GM18517 (cell line): ENCODE measurements at regions not wholly inside any gene's neighbourhood (a gene's known extent, or its start where the extent isn't known, plus 50 kb on each side); places are given as distances from the start of the nearest gene placed in this dataset.
"Not testable (repeated sequence)": the region's sequence is repeated elsewhere in the genome, so short reads cannot be mapped to it uniquely, and the experiment has no call there.

Experiments
- ATAC-seq: cut with Tn5 transposase; IDR thresholded peaks from one replicate; pipeline ENCODE4 v1.9.1; 2021; ENCODE audit warnings: mild to moderate bottlenecking, moderate library complexity; ENCODE audit not compliant: unreplicated experiment

GRCh38 chr18:66895631-66896030 is 291.7 kb upstream of the CDH19 start:
- no peak for ATAC-seq

- no peak for ATAC-seq
Measured at GRCh38 chr18:66894851-66895250, 291.0 kb upstream of the CDH19 start.

GRCh38 chr18:66892388-66892787 is 288.5 kb upstream of the CDH19 start:
- not testable (repeated sequence) for ATAC-seq

- no peak for ATAC-seq
Measured at GRCh38 chr18:66874812-66875474, 271.1 kb upstream of the CDH19 start.

GRCh38 chr18:66874375-66874774 is 270.5 kb upstream of the CDH19 start:
- no peak for ATAC-seq

GRCh38 chr18:66873899-66874298 is 270.0 kb upstream of the CDH19 start:
- no peak for ATAC-seq

- no peak for ATAC-seq
Measured at GRCh38 chr18:66872277-66872676, 268.4 kb upstream of the CDH19 start.

GRCh38 chr18:66867653-66868052 is 263.8 kb upstream of the CDH19 start:
- ATAC-seq: no peak

- ATAC-seq: not testable (repeated sequence)
Measured at GRCh38 chr18:66866427-66866940, 262.6 kb upstream of the CDH19 start.

- ATAC-seq: no peak
Measured at GRCh38 chr18:66838340-66838987, 234.6 kb upstream of the CDH19 start.

GRCh38 chr18:66833646-66834045 is 229.8 kb upstream of the CDH19 start:
- ATAC-seq: no peak

GRCh38 chr18:66826211-66826610 is 222.3 kb upstream of the CDH19 start:
- ATAC-seq: no peak

GRCh38 chr18:66825347-66825746 is 221.5 kb upstream of the CDH19 start:
- no peak for ATAC-seq

GRCh38 chr18:66819235-66819634 is 215.3 kb upstream of the CDH19 start:
- ATAC-seq: no peak

- ATAC-seq: no peak
Measured at GRCh38 chr18:66813138-66813537, 209.2 kb upstream of the CDH19 start.

GRCh38 chr18:66795051-66795450 is 191.2 kb upstream of the CDH19 start:
- no peak for ATAC-seq

- ATAC-seq: no peak
Measured at GRCh38 chr18:66792466-66792865, 188.6 kb upstream of the CDH19 start.

- no peak for ATAC-seq
Measured at GRCh38 chr18:66780609-66781008, 176.7 kb upstream of the CDH19 start.

- no peak for ATAC-seq
Measured at GRCh38 chr18:66778048-66778447, 174.2 kb upstream of the CDH19 start.

- no peak for ATAC-seq
Measured at GRCh38 chr18:66769375-66769774, 165.5 kb upstream of the CDH19 start.

- no peak for ATAC-seq
Measured at GRCh38 chr18:66764230-66764629, 160.3 kb upstream of the CDH19 start.

GRCh38 chr18:66761166-66761565 is 157.3 kb upstream of the CDH19 start:
- ATAC-seq: no peak

- no peak for ATAC-seq
Measured at GRCh38 chr18:66760559-66760958, 156.7 kb upstream of the CDH19 start.
